HG02970 (cell line): ENCODE measurements at regions not wholly inside any gene's neighbourhood (a gene's known extent, or its start where the extent isn't known, plus 50 kb on each side); places are given as distances from the start of the nearest gene placed in this dataset.
"Not testable (repeated sequence)": the region's sequence is repeated elsewhere in the genome, so short reads cannot be mapped to it uniquely, and the experiment has no call there.

Experiments used
- ATAC-seq: cut with Tn5 transposase; IDR thresholded peaks from one replicate; pipeline ENCODE4 v1.9.1; 2021; ENCODE audit warnings: mild to moderate bottlenecking, moderate library complexity, moderate number of reproducible peaks; ENCODE audit not compliant: unreplicated experiment, low FRiP score

DNA sequence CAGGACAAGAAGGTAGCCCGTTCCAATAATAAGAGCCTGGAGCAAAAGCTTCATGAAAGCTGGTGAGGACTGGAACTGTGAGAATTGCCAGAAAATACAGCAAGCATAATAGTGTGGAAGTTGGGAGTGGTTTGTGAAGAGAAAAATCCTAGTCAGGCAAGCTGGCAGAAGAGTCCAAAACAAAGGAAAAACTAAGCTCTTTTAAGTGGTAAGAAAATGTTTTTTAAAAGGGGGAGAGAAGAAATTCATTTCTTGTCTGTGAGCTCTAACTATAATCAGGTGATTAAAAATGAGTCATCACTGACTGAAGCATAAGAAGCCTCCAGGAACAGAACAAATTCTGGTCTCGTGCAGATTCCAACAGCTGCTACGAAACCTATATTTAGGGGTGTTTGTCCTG lies 102.6 kb downstream of the CAAP1 start:
- ATAC-seq: no peak

DNA sequence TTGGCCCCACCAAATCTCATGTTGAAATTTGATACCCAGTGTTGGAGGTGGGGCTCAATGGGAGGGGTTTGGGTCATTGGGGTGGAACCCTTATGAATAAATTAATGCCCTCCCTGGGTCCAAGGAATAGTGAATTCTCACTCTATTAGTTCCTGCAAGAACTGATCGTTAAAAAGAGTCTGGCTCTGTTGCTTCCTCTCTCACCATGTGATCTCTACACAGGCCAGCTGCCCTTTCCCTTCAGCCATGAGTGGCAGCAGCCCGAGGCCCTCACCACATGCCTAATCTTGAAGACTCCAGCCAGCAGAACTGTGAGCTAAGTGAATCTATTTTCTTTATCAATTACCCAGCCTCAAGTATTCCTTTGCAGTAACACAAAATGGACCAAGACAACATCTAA lies 106.0 kb downstream of the CAAP1 start:
- ATAC-seq: no peak

DNA sequence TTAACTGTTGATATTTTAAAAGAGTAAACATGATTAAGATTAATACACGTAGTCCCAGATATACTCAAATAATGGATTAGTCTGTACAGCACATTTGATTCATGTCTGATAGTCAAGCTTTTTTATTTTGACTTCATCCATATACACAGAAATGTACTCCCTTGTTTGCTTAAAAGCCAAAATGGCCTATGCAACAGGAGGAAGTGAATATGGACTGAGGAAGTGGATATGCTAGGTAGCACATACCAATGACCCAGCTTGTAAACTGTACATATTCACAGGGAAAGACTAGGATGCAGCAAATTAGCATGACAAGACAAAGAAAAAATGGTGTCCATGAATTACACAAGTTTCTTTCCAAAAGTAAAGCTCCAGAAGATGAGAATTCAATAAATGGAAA lies 109.7 kb downstream of the CAAP1 start:
- ATAC-seq: no peak

DNA sequence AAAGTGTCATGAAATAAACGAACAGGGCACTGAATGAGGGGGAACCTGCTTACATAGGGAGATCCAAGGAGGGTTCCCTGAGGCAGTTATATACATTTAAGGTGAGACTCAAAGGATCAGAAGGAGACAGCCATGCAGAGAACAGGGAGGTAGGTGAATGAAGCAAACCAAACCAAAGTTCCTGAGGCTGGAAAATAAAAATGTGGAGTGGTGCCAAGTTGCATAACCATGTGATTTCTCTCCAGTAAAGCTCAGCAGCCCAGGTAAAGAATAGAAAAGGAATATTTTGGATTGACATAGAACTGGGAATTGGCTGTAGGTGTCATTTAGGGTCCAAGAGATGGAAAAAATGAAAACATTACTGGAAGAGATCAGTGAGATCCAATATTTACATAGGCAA lies 110.7 kb downstream of the CAAP1 start:
- no peak for ATAC-seq

DNA sequence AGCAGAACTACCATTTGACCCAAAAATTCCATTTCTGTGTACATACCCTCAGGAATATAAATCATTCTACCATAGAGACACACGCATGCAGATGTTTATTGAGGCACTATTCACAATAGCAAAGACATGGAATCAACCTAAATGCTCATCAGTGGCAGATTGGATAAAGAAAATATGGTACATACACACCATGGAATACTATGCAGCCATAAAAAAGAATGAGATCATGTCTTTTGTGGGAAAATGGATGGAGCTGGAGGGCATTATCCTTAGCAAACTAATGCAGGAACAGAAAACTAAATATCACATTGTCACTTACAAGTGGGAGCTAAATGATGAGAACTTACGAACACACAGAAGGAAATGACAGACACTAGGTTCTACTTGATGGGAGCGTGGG lies 112.3 kb downstream of the CAAP1 start:
- not testable (repeated sequence) for ATAC-seq

DNA sequence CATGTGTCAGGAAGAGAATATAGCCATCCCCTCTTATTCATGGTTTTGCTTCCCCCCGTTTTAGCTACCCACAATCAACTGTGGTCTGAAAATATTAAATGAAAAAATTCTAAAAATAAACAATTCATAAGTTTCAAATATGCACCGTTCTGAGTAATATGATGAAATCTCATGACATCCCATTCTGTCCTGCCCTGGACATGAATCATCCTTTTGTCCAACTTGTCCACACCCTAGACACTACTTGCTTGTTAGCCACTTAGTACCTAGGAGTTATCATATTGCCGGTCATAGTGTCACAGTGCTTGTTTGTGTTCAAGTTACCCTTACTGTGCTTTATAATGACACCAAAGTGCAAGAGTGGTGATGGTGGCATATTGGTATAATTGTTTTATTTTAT lies 113.5 kb downstream of the CAAP1 start:
- ATAC-seq: no peak

DNA sequence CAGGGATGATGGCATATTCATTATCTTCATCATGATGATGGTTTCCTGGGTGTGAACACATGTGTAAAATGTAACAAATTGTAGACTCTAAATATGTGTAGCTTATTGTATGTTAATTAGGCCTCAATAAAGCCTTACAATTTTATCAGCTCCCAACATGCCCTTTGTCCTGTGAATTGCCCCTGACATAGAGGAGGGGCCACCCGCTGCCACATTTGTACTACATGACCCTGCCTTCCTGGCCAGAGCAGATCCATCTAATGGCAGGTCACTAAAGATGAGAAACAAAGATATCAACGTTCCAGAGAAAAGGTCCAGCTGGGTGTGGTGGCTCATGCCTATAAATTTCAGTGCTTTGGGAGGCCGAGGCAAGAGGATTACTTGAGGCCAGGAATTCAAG lies 117.2 kb downstream of the CAAP1 start:
- ATAC-seq: no peak

DNA sequence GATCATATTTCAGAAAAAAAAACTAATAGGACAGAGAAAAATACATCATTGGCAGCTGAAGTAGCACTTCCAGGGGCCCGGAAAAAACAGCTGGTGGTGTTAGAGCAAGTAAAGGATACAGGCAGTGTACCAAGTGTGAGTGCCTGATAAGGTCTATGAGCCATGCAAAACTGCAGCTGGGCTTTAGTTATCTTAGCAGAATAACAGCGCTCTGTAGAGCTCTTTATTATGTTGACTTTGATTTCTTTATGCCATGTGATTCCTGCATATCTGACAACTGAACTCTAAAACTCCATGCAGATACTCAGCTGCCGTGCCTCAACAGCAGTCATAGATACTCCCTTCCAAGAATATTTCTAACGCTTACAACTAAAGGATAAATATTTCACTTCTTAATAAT lies 119.5 kb downstream of the CAAP1 start:
- no peak for ATAC-seq

DNA sequence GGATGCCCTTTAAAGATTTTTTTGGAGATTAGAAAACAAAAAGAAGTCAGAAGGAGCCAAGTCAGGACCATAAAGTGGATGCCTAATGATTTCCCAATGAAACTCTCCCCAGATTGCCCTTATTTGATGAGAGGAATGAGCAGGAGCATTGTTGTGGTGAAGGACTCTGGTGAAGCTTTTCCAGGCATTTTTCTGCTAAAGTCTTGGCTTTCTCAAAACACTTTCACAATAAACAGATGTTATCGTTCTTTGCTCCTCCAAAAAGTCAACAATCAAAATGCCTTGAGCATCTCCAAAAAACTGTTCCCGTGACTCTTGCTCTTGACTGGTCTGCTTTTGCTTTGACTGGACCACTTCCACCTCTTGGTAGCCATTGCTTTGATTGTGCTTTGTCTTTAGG lies 121.8 kb downstream of the CAAP1 start:
- ATAC-seq: no peak

DNA sequence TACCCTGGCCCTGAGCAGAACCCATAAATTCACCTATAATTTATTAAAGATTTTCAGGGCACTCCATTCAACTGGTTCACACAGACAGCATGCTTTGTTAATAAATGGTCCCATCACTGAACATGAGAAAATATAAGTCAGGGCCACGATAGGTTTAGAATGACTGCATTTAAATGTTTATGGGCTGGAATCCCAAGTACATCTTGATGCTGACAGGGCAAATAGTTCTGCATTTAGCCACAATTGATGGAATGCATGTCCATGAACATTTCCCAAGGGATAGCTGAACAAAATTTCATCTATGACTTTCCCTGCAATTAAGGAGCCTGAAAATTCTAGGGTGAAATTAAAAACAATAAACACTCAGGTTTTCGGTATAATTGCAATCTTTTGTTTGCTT lies 124.5 kb downstream of the CAAP1 start:
- no peak for ATAC-seq

DNA sequence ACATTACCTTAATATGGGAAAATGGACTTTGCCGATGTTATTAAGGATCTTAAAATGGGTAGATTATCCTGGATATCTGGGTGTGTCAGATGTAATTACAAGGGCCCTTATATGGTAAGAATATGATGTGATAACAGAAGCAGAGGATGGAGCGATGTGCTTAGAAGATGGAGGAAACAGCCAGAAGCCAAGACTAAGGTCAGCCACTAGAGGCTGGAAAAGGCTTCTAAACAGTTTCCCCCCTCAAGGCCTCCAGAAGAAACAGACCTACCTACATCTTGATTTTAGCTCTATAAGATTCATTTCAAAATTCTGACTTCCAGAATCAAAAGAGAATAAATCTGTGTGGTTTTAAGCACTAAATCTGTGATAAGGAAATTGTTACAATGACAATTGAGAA lies 131.9 kb downstream of the CAAP1 start:
- no peak for ATAC-seq

DNA sequence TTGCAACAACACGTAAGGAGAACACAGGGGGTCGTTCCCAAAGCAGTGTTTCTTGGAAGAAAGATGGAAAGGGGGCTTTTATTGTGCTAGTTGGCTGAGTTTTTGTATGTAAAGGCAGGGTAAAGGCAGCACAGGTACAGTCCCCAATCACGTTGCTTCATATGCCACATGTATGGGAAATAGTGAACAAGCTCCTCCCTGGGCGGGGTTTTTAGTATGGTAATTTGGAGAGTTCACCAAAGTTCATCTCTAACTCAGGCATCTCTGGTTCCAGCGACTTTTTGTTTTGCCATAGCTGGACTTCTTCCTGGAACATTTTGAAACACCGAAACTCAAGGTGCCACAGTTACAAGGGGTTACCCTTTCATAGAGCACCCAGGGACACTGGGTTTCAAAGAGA lies 133.9 kb downstream of the CAAP1 start:
- ATAC-seq: no peak

DNA sequence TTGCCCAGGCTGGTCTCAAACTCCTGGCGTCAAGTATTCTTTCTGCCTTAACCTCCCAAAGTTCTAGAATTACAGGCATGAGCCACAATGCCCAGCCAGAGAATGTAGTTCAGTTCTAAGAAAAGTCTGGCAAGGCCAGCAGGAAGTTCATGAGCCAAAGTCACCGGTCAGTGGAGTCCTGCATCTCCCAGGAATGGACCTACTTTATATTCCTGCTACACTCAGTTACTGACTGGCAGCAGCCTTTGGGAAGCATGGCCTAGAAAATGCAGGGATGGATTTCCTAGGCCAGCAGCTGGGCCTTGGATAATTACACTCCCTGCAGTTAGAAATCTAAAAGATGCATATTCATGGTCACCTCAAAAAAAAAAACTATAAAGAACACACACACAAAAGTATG lies 135.7 kb downstream of the CAAP1 start:
- no peak for ATAC-seq

DNA sequence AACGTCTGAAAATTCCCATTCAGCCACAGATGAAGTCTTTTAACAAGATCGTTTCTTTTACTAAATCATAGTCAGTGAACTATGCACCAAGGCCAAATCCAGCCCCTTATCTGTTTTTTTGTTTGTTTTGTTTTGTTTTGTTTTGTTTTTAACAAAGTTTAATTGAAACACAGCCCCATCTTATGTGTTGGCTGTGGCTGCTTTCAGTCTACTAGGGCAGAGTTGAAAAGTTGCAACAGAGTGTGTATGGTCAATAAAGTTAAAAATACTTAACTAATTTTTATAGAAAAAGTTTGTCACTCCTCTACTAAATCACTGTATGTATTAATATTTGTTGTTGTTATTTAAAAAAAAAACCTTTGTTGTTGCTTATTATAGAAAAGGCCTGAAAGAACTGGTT lies 137.1 kb downstream of the CAAP1 start:
- ATAC-seq: no peak

DNA sequence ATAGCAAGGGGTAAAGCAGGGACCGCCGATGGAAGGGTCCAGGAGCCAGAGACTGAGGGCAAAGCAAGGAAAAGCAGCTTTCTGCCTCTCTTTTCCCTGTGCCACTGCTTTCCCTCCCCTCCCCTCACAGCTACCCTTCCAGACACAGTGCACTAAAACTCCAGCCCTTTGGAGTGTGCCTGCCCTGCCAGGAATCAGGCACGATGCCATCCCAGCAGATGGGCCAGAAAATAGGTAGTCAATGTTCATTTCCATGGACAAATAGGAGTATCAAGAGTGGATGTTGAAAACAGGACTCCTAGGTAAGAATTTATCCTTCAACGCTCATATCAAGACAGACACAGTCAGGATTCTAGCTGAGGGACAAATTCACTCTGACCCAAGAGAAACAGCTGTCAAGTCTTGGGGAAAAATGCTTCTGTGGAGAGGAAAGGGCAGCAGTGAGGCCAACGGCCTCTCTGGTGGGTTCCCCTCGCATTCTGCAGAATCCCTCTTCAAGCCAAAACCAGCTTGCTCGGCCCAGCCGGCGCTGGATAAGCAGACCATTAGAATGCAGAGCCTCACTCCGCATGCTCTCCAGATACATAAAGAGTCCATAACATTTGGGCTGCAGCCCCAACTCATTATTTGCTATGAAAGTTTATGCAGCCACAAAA lies 138.0 kb downstream of the CAAP1 start:
- no peak for ATAC-seq

DNA sequence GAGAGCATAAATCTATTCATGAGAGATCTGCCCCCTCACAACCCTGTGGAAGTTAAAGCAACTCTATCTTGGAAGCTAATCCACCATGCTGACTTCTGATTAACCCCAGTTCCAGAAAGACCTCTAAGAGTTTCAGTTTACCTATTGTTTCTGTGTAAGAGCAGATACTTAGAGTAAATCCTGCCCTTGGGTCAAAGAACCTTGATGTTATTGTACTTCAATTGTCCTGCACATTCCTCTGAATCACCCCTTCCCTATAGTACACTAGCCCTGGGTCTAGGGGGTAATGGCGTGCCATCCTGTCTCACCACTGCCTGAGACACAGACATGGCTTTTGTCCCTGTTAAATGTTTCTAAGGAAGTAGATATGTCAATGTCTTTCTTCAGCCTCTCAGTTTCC lies 138.6 kb downstream of the CAAP1 start:
- no peak for ATAC-seq

DNA sequence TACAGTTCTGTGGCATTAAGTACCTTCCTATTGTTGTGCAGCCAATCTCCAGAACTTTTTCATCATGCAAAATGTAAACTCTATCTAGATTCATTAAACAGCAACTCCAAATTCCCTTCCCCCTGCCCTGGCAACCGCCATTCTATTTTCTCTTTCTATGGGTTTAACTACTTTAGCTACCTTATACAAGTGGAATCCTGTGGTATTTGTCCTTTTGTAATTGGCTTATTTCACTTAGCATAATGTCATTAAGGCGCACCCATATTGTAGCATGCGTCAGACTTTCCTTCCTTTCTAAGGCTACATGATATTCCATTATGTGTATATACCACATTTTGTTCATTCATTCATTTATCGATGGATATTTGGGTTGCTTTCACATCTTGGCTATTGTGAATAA lies 142.4 kb downstream of the CAAP1 start:
- no peak for ATAC-seq

DNA sequence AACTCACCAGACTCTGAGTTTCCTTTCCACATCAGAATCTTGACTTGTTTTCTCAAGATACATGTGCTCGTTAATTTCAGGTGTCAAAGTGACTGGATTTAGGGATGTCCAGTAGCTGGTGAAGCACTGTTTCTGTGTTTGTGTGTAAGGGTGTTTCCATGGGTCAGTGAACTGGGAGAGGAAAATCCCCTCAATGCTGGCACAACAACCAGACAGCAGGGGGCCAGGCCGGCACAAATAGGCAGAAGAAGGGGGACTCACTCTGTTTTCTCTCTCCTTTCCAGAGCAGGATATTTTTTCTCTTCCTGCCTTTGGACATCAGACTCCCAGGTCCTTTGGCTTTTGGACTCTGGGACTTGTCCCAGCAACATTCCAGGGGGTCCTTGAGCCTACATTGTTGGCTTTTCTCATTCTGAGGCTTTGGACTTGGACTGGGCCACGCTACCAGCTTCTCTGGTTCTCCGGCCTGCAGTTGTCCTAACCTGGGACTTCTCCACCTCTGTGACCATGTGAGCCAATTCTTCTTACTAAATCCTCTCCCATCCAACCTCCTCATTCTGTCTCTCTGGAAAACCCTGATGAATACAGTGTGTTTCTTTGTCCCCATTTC lies 144.0 kb downstream of the CAAP1 start:
- ATAC-seq: no peak

DNA sequence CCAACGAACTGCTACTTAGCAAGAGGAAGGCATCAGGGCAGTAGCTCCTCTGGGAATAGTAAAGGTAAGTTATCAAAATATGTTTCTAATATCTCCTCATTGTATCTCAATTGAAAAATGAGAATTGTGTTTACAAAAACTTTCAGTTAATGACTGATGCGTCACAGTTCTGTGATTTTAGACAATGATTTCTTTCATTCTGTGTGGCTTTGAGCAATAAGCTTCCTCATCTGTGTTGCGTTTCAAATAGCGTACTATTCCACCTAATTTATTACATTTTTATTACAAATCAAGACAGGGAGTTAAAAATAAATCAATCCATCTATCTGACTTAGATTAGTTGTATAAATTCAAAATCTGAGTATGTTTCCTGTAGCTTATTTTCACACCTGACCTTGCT lies 145.0 kb downstream of the CAAP1 start:
- no peak for ATAC-seq

DNA sequence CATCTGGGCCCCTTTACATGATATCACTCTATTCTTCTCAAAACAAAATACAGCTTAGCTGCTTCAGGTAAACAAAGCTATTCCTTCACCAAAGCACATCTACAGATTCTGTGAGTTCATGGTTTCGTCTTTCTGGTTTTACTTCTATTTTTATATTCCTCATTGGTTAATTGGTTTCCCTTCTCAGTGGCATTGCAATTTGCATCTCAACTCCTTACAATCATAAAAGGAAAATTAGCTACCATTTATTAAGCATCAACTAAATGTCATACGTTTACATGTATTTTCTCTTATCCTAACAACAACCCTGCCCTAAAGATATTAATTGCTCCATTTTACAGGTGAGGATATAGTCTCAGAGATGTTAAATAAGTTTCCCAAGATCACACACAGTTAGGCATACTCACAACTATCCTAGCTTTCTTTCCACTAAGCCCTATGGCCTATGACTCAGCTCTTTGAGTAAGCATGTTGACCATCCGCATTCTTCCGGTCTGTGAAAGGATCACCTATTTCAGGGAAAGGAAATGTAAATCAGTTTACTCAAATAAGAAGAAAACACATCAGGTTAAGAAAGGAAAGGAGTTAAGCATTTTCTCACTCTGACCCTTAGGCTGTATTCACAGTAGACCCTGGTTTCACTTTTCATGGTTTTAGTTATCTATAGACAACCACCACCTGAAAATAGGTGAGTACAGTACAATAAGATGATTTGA lies 146.1 kb downstream of the CAAP1 start:
- ATAC-seq: peak; percentile 90

DNA sequence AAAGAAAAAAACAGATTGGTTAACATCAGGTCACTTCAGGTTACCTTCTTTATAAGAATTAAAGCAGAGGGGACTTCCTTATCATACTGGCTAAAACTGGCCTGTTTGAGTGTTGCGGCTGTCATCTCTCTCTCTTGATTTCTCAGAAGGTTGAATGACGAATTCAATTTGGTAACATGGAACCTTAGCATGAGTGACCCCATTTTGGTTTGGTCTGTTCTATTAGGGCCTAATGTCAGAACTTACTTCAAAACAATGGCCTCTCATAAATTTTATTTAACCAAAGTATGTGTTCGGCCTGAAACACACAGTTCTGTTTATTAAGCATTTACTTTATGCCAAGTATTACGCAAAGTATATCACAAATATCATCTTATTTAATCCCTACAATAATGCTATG lies 147.5 kb downstream of the CAAP1 start:
- ATAC-seq: no peak
